ELF-1 (cell line): ENCODE measurements at regions not wholly inside any gene's neighbourhood (a gene's known extent, or its start where the extent isn't known, plus 50 kb on each side); places are given as distances from the start of the nearest gene placed in this dataset.
"Not testable (repeated sequence)": the region's sequence is repeated elsewhere in the genome, so short reads cannot be mapped to it uniquely, and the experiment has no call there.

Experiments
- DNase-seq: peaks from one replicate; pipeline ENCODE4 v3.0.0-alpha.2; 2016; ENCODE audit warnings: low read depth, low spot score

- DNase-seq, result no peak
These were observed 169.2 kb downstream of the OR2B2 start for GRCh38 chr6:27742833-27743573.

GRCh38 chr6:27739902-27740301, 172.3 kb downstream of the OR2B2 start:
- not testable (repeated sequence) for DNase-seq

GRCh38 chr6:27736686-27737085, 175.5 kb downstream of the OR2B2 start:
- DNase-seq, result no peak

- DNase-seq, result no peak
These were observed 183.8 kb downstream of the OR2B2 start for GRCh38 chr6:27728442-27728841.

- peak; percentile 23 for DNase-seq
These were observed 185.6 kb downstream of the OR2B2 start for GRCh38 chr6:27726619-27727023.

- peak; percentile 72 for DNase-seq
These were observed 191.3 kb downstream of the OR2B2 start for GRCh38 chr6:27720607-27721580.

- not testable (repeated sequence) for DNase-seq
These were observed 193.2 kb downstream of the OR2B2 start for GRCh38 chr6:27719039-27719438.

GRCh38 chr6:27706431-27706830, 205.8 kb downstream of the OR2B2 start:
- DNase-seq, result no peak

- DNase-seq, result no peak
These were observed 211.9 kb downstream of the OR2B2 start for GRCh38 chr6:27700337-27700736.

- no peak for DNase-seq
These were observed 217.7 kb downstream of the OR2B2 start for GRCh38 chr6:27694547-27694874.

- DNase-seq, result peak; percentile 82
These were observed 218.2 kb downstream of the OR2B2 start for GRCh38 chr6:27693766-27694546.

- not testable (repeated sequence) for DNase-seq
These were observed 219.2 kb upstream of the ZNF184 start for GRCh38 chr6:27692133-27692532.

- DNase-seq, result peak; percentile 97
These were observed 215.2 kb upstream of the ZNF184 start for GRCh38 chr6:27688014-27688586.

GRCh38 chr6:27687154-27688013, 214.5 kb upstream of the ZNF184 start:
- DNase-seq, result peak; percentile 96

- no peak for DNase-seq
These were observed 212.4 kb upstream of the ZNF184 start for GRCh38 chr6:27685279-27685678.

- peak; percentile 94 for DNase-seq
These were observed 211.6 kb upstream of the ZNF184 start for GRCh38 chr6:27684264-27685211.

GRCh38 chr6:27679964-27680694, 207.2 kb upstream of the ZNF184 start:
- no peak for DNase-seq

- peak; percentile 63 for DNase-seq
These were observed 206.5 kb upstream of the ZNF184 start for GRCh38 chr6:27679308-27679963.
